ENCODE measurements at regions not wholly inside any gene's neighbourhood (a gene's known extent, or its start where the extent isn't known, plus 50 kb on each side); places are given as distances from the start of the nearest gene placed in this dataset.

DNA sequence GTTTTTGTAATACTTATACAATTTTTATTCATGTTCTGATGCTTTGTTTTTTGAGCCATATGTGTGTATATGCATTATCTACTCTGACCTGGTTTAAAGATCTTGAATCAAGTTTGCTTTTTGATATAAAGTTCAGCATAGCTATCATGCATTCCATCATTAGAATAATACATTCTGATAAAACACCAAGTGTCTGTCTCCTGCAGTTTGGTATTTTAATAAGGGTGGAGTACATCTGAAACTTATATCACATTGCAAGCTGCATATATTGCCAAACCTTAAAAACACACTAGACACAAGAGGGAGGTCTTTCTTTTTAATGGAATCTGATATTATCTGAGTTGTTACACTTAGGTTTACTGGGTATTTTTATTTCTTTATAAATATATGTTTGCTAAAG is 102.8 kb upstream of the ADAMTSL1 start:
- Histone ChIP-seq H3K4me1 (ENCODE audit: control insufficient read depth in 1 of 2, insufficient read depth in 2 of 2, low read length in 2 of 2) (no peaks in the 10 kb centered on the region), H3K4me3 (ENCODE audit: low read length in 2 of 2) (no peak overlapping the region), H3K27me3 (ENCODE audit: control insufficient read depth in 1 of 2, insufficient read depth in 2 of 2, low read length in 1 of 2) (peaks cover 0 to 1% of the 10 kb centered on the region in 2 donors), H3K27ac (ENCODE audit: low read depth in 1 of 2, low read length in 2 of 2) (no peak overlapping the region), H3K36me3 (ENCODE audit: control insufficient read depth in 1 of 2, insufficient read depth in 2 of 2, low read length in 1 of 2) (no peaks in the 10 kb centered on the region), H3K9me3 (ENCODE audit: control insufficient read depth, low read length) (no peaks in the 10 kb centered on the region)
- intact Hi-C loops (cut with DNase I), result no loop called here
- DNase-seq (no peak), ATAC-seq (ENCODE audit: low FRiP score) (no peak)

DNA sequence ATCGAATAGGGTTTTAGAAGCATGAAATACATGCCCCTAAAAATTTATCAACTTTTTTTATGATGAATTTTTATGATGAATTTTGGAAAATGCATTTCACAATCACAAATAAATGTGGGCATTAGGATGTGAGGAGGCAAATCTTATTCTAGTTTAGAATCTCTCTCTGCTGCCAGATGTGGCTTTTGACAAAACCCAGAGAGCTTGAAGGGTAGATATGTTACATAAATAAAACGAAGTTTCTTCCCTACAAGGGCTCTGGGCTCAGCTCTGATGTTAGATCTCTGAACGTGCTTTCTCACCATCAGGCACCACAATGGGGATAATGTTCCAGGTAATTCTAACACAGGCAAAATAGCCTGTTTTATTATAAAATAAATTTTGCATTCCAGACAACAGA is 102.3 kb upstream of the ADAMTSL1 start:
- Histone ChIP-seq H3K27me3 (ENCODE audit: control insufficient read depth in 1 of 2, insufficient read depth in 2 of 2, low read length in 1 of 2) (peaks cover 0 to 1% of the 10 kb centered on the region in 2 donors), H3K9me3 (ENCODE audit: control insufficient read depth, low read length) (no peaks in the 10 kb centered on the region), H3K36me3 (ENCODE audit: control insufficient read depth in 1 of 2, insufficient read depth in 2 of 2, low read length in 1 of 2) (no peaks in the 10 kb centered on the region), H3K4me1 (ENCODE audit: control insufficient read depth in 1 of 2, insufficient read depth in 2 of 2, low read length in 2 of 2) (no peaks in the 10 kb centered on the region), H3K4me3 (ENCODE audit: low read length in 2 of 2) (no peak overlapping the region), H3K27ac (ENCODE audit: low read depth in 1 of 2, low read length in 2 of 2) (no peak overlapping the region)
- WGBS, 2 donors, result 27 to 37% methylated on average over 3 of the region's 3 CpGs
- DNase-seq, result no peak
- intact Hi-C loops (cut with DNase I), result no loop called here
- ATAC-seq (ENCODE audit: low FRiP score), result no peak

DNA sequence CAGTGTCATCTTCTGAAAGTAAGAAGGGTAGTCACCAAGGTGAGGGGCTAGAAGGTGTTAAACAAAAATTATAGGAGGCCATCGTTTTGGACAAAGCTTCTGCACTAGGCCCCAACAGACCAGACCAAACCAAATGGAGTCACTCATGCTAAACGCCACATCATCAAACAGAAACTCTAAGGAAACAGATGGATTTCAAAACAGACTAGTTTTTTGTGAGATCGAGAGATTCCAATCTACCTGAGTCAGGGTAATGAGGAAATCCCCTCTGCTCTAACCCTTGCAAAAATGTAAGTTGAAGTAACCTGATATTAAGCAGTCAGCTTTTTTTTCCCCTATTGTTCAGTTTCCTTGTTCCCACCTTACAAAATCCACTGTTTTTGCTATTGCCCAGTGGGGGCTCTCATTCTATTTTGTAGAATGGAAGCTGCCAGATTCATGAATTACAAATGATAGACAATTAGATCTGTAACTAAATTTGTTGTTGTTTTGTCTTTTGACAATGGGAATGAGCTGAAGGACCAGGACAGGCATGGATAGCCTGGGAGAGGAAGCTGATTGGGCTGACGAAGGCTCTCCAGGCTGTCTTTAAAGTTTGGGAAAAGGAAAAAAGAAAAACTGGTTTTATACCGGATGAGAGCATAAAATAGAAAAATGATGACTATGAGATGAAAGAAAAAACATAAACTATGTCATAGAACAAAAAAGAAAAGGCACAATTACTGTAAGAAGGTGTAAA is 94.7 kb upstream of the ADAMTSL1 start:
- DNase-seq (no peak), ATAC-seq (ENCODE audit: low FRiP score) (no peak)
- Histone ChIP-seq H3K27ac (ENCODE audit: low read depth in 1 of 2, low read length in 2 of 2) (no peak overlapping the region), H3K36me3 (ENCODE audit: control insufficient read depth in 1 of 2, insufficient read depth in 2 of 2, low read length in 1 of 2) (no peaks in the 10 kb centered on the region), H3K4me3 (ENCODE audit: low read length in 2 of 2) (no peak overlapping the region), H3K9me3 (ENCODE audit: control insufficient read depth, low read length) (no peaks in the 10 kb centered on the region), H3K4me1 (ENCODE audit: control insufficient read depth in 1 of 2, insufficient read depth in 2 of 2, low read length in 2 of 2) (peaks cover 2 to 6% of the 10 kb centered on the region in 2 donors), H3K27me3 (ENCODE audit: control insufficient read depth in 1 of 2, insufficient read depth in 2 of 2, low read length in 1 of 2) (peaks cover 0 to 1% of the 10 kb centered on the region in 2 donors)
- WGBS, 2 donors, result 86 to 90% methylated on average over 5 of the region's 5 CpGs
- intact Hi-C loops (cut with DNase I), result no loop called here

DNA sequence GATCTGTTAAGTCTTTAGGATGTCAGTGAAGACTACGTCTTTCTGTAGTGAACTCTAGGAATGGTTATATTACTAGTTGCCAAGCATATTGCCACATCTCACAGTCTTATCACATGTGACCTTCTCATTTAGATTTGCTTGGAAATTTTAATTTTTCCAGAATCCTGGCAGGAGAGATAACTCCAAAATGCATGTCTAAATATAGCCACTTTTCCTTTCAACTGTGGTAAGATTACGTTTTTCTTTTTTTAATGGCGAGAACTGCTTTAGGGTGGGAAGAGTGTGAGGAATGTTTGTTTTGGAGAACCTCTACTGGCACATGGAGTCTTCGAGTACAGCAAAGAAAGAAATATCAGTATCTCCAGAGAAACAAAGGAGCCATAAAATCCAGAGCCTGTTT is 91.7 kb upstream of the ADAMTSL1 start:
- intact Hi-C loops (cut with DNase I), result loop anchor here in 1 of 2 donors (5.0 to 10.0 kb wide), 2 partner anchors 53 to 125 kb away; no protein-coding TSS in a partner anchor
- H3K27ac ChIP-seq (ENCODE audit: low read depth in 1 of 2, low read length in 2 of 2), result peak overlapping the region; percentile 43 to 71
- ATAC-seq (ENCODE audit: low FRiP score), result peak; percentile 59
- H3K36me3 ChIP-seq (ENCODE audit: control insufficient read depth in 1 of 2, insufficient read depth in 2 of 2, low read length in 1 of 2), result no peaks in the 10 kb centered on the region
- 5 to 8% methylated on average over 4 of the region's 4 CpGs for WGBS, 2 donors
- H3K27me3 ChIP-seq (ENCODE audit: control insufficient read depth in 1 of 2, insufficient read depth in 2 of 2, low read length in 1 of 2), result no peaks in the 10 kb centered on the region
- H3K4me1 ChIP-seq (ENCODE audit: control insufficient read depth in 1 of 2, insufficient read depth in 2 of 2, low read length in 2 of 2), result peaks cover 2 to 6% of the 10 kb centered on the region in 2 donors
- H3K9me3 ChIP-seq (ENCODE audit: control insufficient read depth, low read length), result no peaks in the 10 kb centered on the region
- H3K4me3 ChIP-seq (ENCODE audit: low read length in 2 of 2), result peak overlapping the region in 1 of 2 donors; percentile 59
- DNase-seq, result no peak

DNA sequence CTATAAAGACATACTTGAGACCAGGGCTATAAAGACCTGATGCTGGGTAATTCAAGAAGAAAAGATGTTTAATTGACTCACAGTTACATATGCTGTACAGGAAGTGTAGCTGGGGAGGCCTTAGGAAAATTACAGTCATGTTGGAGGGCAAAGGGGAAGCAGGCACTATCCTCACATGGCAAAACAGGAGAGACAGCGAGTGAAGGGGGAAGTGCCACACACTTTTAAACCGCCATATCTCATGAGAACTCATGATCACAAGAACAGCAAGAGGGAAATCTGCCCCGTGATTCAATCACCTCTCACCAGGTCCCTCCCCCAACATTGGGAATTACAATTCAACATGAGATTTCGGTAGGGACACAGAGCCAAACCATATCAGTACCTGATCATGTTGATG is 89.9 kb upstream of the ADAMTSL1 start:
- no peaks in the 10 kb centered on the region for H3K9me3 ChIP-seq (ENCODE audit: control insufficient read depth, low read length)
- ATAC-seq (ENCODE audit: low FRiP score) (no peak), DNase-seq (no peak)
- H3K4me3 ChIP-seq (ENCODE audit: low read length in 2 of 2), result no peak overlapping the region
- peaks cover 2 to 6% of the 10 kb centered on the region in 2 donors for H3K4me1 ChIP-seq (ENCODE audit: control insufficient read depth in 1 of 2, insufficient read depth in 2 of 2, low read length in 2 of 2)
- no peaks in the 10 kb centered on the region for H3K27me3 ChIP-seq (ENCODE audit: control insufficient read depth in 1 of 2, insufficient read depth in 2 of 2, low read length in 1 of 2)
- intact Hi-C loops (cut with DNase I), result loop anchor here in 1 of 2 donors (5.0 to 10.0 kb wide), 2 partner anchors 51 to 127 kb away; no protein-coding TSS in a partner anchor
- no peaks in the 10 kb centered on the region for H3K36me3 ChIP-seq (ENCODE audit: control insufficient read depth in 1 of 2, insufficient read depth in 2 of 2, low read length in 1 of 2)
- no peak overlapping the region for H3K27ac ChIP-seq (ENCODE audit: low read depth in 1 of 2, low read length in 2 of 2)
- 94 to 97% methylated on average over 4 of the region's 4 CpGs for WGBS, 2 donors

DNA sequence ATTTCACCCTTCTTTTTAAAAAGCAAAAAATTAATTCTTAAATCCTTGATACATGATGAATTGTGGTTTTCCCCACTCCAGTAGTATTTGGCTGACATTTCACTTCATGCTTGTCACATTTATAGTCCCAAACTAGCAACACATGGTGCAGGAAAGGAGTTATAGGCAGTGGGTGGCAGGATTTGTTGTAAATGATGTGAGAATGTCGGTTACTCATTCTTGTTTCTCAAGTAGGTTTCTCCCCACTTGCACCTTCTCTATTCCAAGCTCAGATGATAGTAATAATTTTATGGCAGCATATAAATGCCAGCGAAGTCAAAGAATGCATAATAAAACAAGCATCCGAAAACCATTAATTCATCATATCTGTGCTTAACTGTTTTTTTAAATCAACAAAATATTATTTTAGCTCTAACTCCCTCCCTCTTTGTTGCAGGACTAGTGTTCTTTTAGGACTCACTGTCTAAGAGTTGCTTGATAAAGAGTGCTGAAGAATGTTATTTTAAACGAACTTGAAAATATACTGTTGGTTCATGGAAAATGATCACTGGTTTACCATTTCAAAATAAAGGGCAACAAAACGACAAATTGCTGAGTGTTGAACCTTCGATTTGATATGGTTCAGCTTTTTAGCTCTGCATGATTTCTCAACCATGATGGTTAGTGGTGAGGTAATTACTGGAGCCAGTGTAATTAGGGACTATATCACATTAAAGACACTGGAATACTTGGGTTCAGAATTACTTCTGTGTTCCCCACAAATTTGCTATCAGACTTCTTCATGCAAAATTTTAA is 88.1 kb upstream of the ADAMTSL1 start:
- DNase-seq (no peak), ATAC-seq (ENCODE audit: low FRiP score) (no peak)
- Histone ChIP-seq H3K4me3 (ENCODE audit: low read length in 2 of 2) (peak overlapping the region in 1 of 2 donors; percentile 18), H3K4me1 (ENCODE audit: control insufficient read depth in 1 of 2, insufficient read depth in 2 of 2, low read length in 2 of 2) (peaks cover 2 to 6% of the 10 kb centered on the region in 2 donors), H3K9me3 (ENCODE audit: control insufficient read depth, low read length) (no peaks in the 10 kb centered on the region), H3K36me3 (ENCODE audit: control insufficient read depth in 1 of 2, insufficient read depth in 2 of 2, low read length in 1 of 2) (no peaks in the 10 kb centered on the region), H3K27me3 (ENCODE audit: control insufficient read depth in 1 of 2, insufficient read depth in 2 of 2, low read length in 1 of 2) (no peaks in the 10 kb centered on the region), H3K27ac (ENCODE audit: low read depth in 1 of 2, low read length in 2 of 2) (no peak overlapping the region)
- intact Hi-C loops (cut with DNase I), result loop anchor here in 1 of 2 donors (10.0 kb wide), 1 partner anchor 49 kb away; no protein-coding TSS in a partner anchor
- WGBS, 2 donors, result 6 to 9% methylated on average over 6 of the region's 6 CpGs

DNA sequence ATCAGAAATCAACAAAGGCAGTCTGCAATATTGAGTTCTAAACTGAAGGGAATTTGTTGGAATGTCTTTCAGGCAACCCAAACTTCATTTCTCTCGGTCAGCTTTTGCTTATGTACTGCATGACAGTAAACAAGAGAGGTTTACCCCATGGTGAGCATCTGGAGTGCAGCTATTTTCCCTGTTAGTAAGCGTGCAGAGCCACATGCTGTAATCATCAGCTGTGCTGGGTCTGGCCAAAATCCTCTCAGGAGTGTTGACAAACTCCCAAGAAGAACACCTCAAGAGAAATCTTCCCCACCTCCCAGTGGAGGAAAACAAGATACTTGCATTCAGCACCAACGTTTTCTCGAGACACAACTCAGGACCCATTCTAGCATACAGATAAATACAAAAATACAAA is 83.6 kb upstream of the ADAMTSL1 start:
- ATAC-seq (ENCODE audit: low FRiP score) (no peak), DNase-seq (no peak)
- Histone ChIP-seq H3K27me3 (ENCODE audit: control insufficient read depth in 1 of 2, insufficient read depth in 2 of 2, low read length in 1 of 2) (no peaks in the 10 kb centered on the region), H3K9me3 (ENCODE audit: control insufficient read depth, low read length) (no peaks in the 10 kb centered on the region), H3K27ac (ENCODE audit: low read depth in 1 of 2, low read length in 2 of 2) (no peak overlapping the region), H3K36me3 (ENCODE audit: control insufficient read depth in 1 of 2, insufficient read depth in 2 of 2, low read length in 1 of 2) (no peaks in the 10 kb centered on the region), H3K4me1 (ENCODE audit: control insufficient read depth in 1 of 2, insufficient read depth in 2 of 2, low read length in 2 of 2) (peaks cover 5 to 6% of the 10 kb centered on the region in 2 donors), H3K4me3 (ENCODE audit: low read length in 2 of 2) (no peak overlapping the region)
- 77 to 92% methylated on average over 4 of the region's 4 CpGs for WGBS, 2 donors
- intact Hi-C loops (cut with DNase I), result no loop called here

DNA sequence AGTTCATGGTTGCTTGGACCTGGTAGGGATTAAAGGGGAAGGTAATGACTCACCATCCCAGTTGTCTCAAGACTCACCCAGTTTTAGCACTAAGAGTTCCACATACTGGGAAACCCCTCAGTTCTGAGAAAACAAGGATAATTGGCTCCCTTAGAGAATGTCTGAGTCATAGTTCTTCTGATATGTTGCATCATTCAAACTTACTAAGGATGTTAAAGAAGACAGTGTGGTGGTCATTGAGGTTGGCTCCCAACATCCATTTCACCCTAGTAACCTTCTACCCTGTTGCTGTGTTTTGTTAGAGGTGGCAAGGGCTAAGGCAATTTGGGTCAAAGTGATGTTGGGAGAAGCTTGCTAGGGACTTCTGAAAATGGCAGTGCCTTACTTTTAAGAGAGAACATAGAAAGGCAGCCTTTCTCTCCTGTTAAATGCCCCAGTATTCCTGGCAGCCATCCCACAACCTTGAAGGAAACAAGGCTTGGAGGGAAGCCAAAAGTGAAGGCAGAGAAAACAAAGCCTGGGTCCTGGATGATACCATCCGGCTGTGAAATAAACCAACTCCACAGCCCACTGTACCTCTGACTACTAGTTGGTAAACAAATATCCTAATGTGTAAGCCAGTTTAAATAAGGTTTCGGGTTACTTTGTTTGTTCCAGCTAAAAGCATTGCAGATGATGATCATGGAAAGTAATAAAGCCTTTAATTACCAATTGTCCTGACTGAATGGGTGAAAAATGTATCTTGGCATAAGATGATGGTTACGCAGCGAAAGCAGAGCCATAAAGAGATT is 80.4 kb upstream of the ADAMTSL1 start:
- DNase-seq (no peak), ATAC-seq (ENCODE audit: low FRiP score) (peak; percentile 90)
- H3K4me3 ChIP-seq (ENCODE audit: low read length in 2 of 2), result no peak overlapping the region
- no peaks in the 10 kb centered on the region for H3K36me3 ChIP-seq (ENCODE audit: control insufficient read depth in 1 of 2, insufficient read depth in 2 of 2, low read length in 1 of 2)
- H3K27me3 ChIP-seq (ENCODE audit: control insufficient read depth in 1 of 2, insufficient read depth in 2 of 2, low read length in 1 of 2), result no peaks in the 10 kb centered on the region
- peak overlapping the region in 1 of 2 donors; percentile 88 for H3K27ac ChIP-seq (ENCODE audit: low read depth in 1 of 2, low read length in 2 of 2)
- no peaks in the 10 kb centered on the region for H3K9me3 ChIP-seq (ENCODE audit: control insufficient read depth, low read length)
- intact Hi-C loops (cut with DNase I), result no loop called here
- WGBS, 2 donors, result 6 to 9% methylated on average over 4 of the region's 4 CpGs
- H3K4me1 ChIP-seq (ENCODE audit: control insufficient read depth in 1 of 2, insufficient read depth in 2 of 2, low read length in 2 of 2), result peaks cover 5 to 9% of the 10 kb centered on the region in 2 donors
